Keratinocyte (primary cell): ENCODE measurements at regions not wholly inside any gene's neighbourhood (a gene's known extent, or its start where the extent isn't known, plus 50 kb on each side); places are given as distances from the start of the nearest gene placed in this dataset.

Experiments used
- CTCF ChIP-seq, 3 experiments: IDR thresholded peaks in 1 of 3; conservative IDR thresholded peaks in 1 of 3; optimal IDR thresholded peaks in 1 of 3; 2 replicates in 2 of 3; 3 replicates in 1 of 3; pipeline versions ENCODE3 to v1.5.1; 2011; ENCODE audit warnings: low read length in 3 of 3, mild to moderate bottlenecking in 3 of 3, moderate library complexity in 2 of 3, control low read depth in 1 of 3, inconsistent platforms in 1 of 3; ENCODE audit not compliant: insufficient read depth in 2 of 3; ENCODE audit errors: extremely low read depth in 1 of 3
- EZH2 ChIP-seq: IDR thresholded peaks from one replicate; pipeline ENCODE4 v1.6.1; 2012; ENCODE audit warnings: inconsistent platforms, mild to moderate bottlenecking, low read length, moderate library complexity

DNA sequence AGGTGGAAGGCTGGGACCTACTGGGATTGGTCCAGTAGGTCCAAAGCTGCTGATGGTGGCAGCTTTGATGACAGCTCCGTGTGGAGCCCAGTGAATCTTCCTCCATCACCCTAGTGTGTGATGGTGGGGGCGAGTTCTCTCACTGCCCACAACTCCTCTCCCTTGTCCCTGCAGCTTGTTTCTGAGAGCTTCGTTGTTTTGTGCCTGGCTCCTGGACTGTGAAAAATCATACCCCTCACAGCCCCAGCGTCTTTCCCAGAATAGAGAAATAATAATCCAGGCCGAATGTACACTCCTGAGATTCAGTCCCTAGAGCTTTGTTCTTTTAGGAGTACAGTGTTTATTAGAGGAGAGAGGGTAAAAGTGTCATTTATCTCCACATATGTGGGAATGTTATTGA lies 372.2 kb downstream of the ENC1 start:
- TF ChIP-seq EZH2, result no peak
- TF ChIP-seq CTCF (optimal IDR thresholded peaks at IDR 0.05 in 1 of 3, IDR thresholded peaks at IDR 0.05 in 1 of 3, conservative IDR thresholded peaks at IDR 0.05 in 1 of 3; ENCODE audit: extremely low read depth in 1 of 3, insufficient read depth in 2 of 3, low read length in 3 of 3), result no peak
